ENCODE measurements at regions not wholly inside any gene's neighbourhood (a gene's known extent, or its start where the extent isn't known, plus 50 kb on each side); places are given as distances from the start of the nearest gene placed in this dataset.

GRCh38 chr2:104420953-104421352 lies 433.0 kb upstream of the POU3F3 start:
- DNase-seq = no peak
- 16% methylated on average over 3 of the region's 3 CpGs for WGBS (ENCODE audit: low lambda C conversion rate)
- POLR2A ChIA-PET = no interaction called here
- TF ChIP-seq EZH2phosphoT487 (IDR thresholded peaks at IDR 0.05; ENCODE audit: borderline replicate concordance, low read depth) (no peak), USF2 (IDR thresholded peaks at IDR 0.05; ENCODE audit: borderline replicate concordance, low read depth, low read length) (no peak), NFIC (IDR thresholded peaks at IDR 0.05; ENCODE audit: borderline replicate concordance) (no peak), MEF2A (IDR thresholded peaks at IDR 0.05; ENCODE audit: borderline replicate concordance, low read depth) (no peak), RXRA (IDR thresholded peaks at IDR 0.05; ENCODE audit: borderline replicate concordance, low read depth) (no peak), POLR2AphosphoS5 (IDR thresholded peaks at IDR 0.05; ENCODE audit: low read depth, low read length) (no peak), FOXJ3 (CRISPR knock-in tag; IDR thresholded peaks at IDR 0.05) (no peak), CTCF (IDR thresholded peaks at IDR 0.05) (no peak), CHD2 (IDR thresholded peaks at IDR 0.05; ENCODE audit: low read length, partially characterized antibody) (no peak)
- H3K4me3 ChIP-seq (ENCODE audit: low read depth in 2 of 2, low read length in 1 of 2) = no peak overlapping the region
- H2AFZ ChIP-seq (ENCODE audit: low read depth) = no peak overlapping the region
- CTCF ChIA-PET = interaction anchor here (1.6 kb wide), 1 partner anchor 429 kb away, joined by 3 read pairs; no protein-coding TSS in a partner anchor
- no peaks in the 10 kb centered on the region for H3K9me3 ChIP-seq
- H4K20me1 ChIP-seq (ENCODE audit: insufficient read depth) = no peaks in the 10 kb centered on the region
- no peaks in the 10 kb centered on the region for H3K9me2 ChIP-seq
- no peak overlapping the region for H3K27ac ChIP-seq (ENCODE audit: low read depth in 2 of 2, low read length in 1 of 2)
- H3K4me1 ChIP-seq (ENCODE audit: control insufficient read depth in 1 of 2, insufficient read depth in 2 of 2, low read depth in 1 of 2, low read length in 1 of 2) = peaks cover 0 to 3% of the 10 kb centered on the region in 2 experiments; a peak in 1 of 4 replicates
- H3F3A ChIP-seq (replicated peaks; ENCODE audit: insufficient read depth) = no peaks in the 10 kb centered on the region
- H3K27me3 ChIP-seq (ENCODE audit: insufficient read depth) = no peaks in the 10 kb centered on the region
- no peaks in the 10 kb centered on the region for H3K79me2 ChIP-seq (ENCODE audit: insufficient read depth)
- no peaks in the 10 kb centered on the region for H3K36me3 ChIP-seq (replicated peaks in 1 of 2; ENCODE audit: control insufficient read depth in 1 of 2, insufficient read depth in 2 of 2, low read length in 1 of 2)
- no peak overlapping the region for H3K9ac ChIP-seq
- no peak overlapping the region for H3K4me2 ChIP-seq

GRCh38 chr2:104425850-104426595 lies 427.9 kb upstream of the POU3F3 start:
- TF ChIP-seq MEF2A (IDR thresholded peaks at IDR 0.05; ENCODE audit: borderline replicate concordance, low read depth) (no peak), USF1 (IDR thresholded peaks at IDR 0.05; ENCODE audit: borderline replicate concordance, low read depth) (no peak), JUND (IDR thresholded peaks at IDR 0.05) (no peak), NFIC (IDR thresholded peaks at IDR 0.05; ENCODE audit: borderline replicate concordance) (no peak), PBX3 (IDR thresholded peaks at IDR 0.05) (no peak), CHD2 (IDR thresholded peaks at IDR 0.05; ENCODE audit: low read length, partially characterized antibody) (no peak), CTCF (IDR thresholded peaks at IDR 0.05) (no peak), RAD21 (IDR thresholded peaks at IDR 0.05; ENCODE audit: low read length) (no peak), FOXM1 (IDR thresholded peaks at IDR 0.05; ENCODE audit: low read depth) (no peak), POLR2AphosphoS5 (IDR thresholded peaks at IDR 0.05; ENCODE audit: low read depth, low read length) (no peak)

More at GRCh38 chr2:104425850-104426595, 427.9 kb upstream of the POU3F3 start:
- Histone ChIP-seq H2AFZ (ENCODE audit: low read depth) (no peak overlapping the region), H3K36me3 (replicated peaks in 1 of 2; ENCODE audit: control insufficient read depth in 1 of 2, insufficient read depth in 2 of 2, low read length in 1 of 2) (no peaks in the 10 kb centered on the region), H3K27ac (ENCODE audit: low read depth in 2 of 2, low read length in 1 of 2) (no peak overlapping the region), H3F3A (replicated peaks; ENCODE audit: insufficient read depth) (no peaks in the 10 kb centered on the region), H3K4me1 (ENCODE audit: control insufficient read depth in 1 of 2, insufficient read depth in 2 of 2, low read depth in 1 of 2, low read length in 1 of 2) (no peaks in the 10 kb centered on the region), H3K27me3 (ENCODE audit: insufficient read depth) (no peaks in the 10 kb centered on the region), H3K9me3 (no peaks in the 10 kb centered on the region), H3K4me3 (ENCODE audit: low read depth in 2 of 2, low read length in 1 of 2) (no peak overlapping the region), H4K20me1 (ENCODE audit: insufficient read depth) (no peaks in the 10 kb centered on the region), H3K79me2 (ENCODE audit: insufficient read depth) (no peaks in the 10 kb centered on the region), H3K9ac (no peak overlapping the region), H3K4me2 (no peak overlapping the region), H3K9me2 (no peaks in the 10 kb centered on the region)
- DNase-seq = no peak
- ChIA-PET POLR2A (no interaction called here), CTCF (interaction anchor here (2.3 kb wide), 1 partner anchor 13 kb away, joined by 10 read pairs; no protein-coding TSS in a partner anchor)
- WGBS (ENCODE audit: low lambda C conversion rate) = 11% methylated on average over 3 of the region's 3 CpGs
